GM23338 (cell line): ENCODE measurements at regions not wholly inside any gene's neighbourhood (a gene's known extent, or its start where the extent isn't known, plus 50 kb on each side); places are given as distances from the start of the nearest gene placed in this dataset.

Experiments
- ATAC-seq: fragments of 200-7000 bp; cut with Tn5 transposase; 3 replicates; pipeline ENCODE4 v1.9.1; 2020
- DNase-seq: peaks from one replicate; pipeline ENCODE4 v3.0.0-alpha.2; 2015; ENCODE audit warnings: low spot score
- H2AFZ ChIP-seq: fragments of 200-600 bp; sonication (generic); 2 replicates; pipeline ENCODE4 v1.8.0; 2016; ENCODE audit warnings: antibody characterized with exemption, mild to moderate bottlenecking, moderate library complexity
- H3F3A ChIP-seq: fragments of 200-600 bp; sonication (generic); replicated peaks from 2 replicates; pipeline ENCODE4 v1.8.0; 2017; ENCODE audit warnings: antibody characterized with exemption, mixed run types, low read depth
- H3K27ac ChIP-seq: fragments of 200-600 bp; sonication (generic); 2 replicates; pipeline ENCODE4 v1.6.1; 2016; ENCODE audit warnings: low read depth
- H3K27me3 ChIP-seq: fragments of 200-600 bp; sonication (generic); 2 replicates; pipeline ENCODE4 v1.8.0; 2016; ENCODE audit warnings: mild to moderate bottlenecking, mixed run types, moderate library complexity; ENCODE audit not compliant: insufficient read depth
- H3K36me3 ChIP-seq: fragments of 200-600 bp; sonication (generic); 2 replicates; pipeline ENCODE4 v1.8.0; 2016; ENCODE audit warnings: mild to moderate bottlenecking; ENCODE audit not compliant: insufficient read depth
- H3K4me1 ChIP-seq: fragments of 200-600 bp; sonication (generic); 2 replicates; pipeline ENCODE4 v1.8.0; 2016; ENCODE audit warnings: mild to moderate bottlenecking, moderate library complexity; ENCODE audit not compliant: insufficient read depth
- H3K4me2 ChIP-seq: fragments of 200-600 bp; sonication (generic); 2 replicates; pipeline ENCODE4 v1.7.1; 2017; ENCODE audit warnings: mixed run types
- H3K4me3 ChIP-seq: fragments of 200-600 bp; sonication (generic); 2 replicates; pipeline ENCODE4 v1.6.1; 2016; ENCODE audit warnings: mixed run types
- H3K79me2 ChIP-seq: fragments of 200-600 bp; sonication (generic); replicated peaks from 2 replicates; pipeline ENCODE4 v1.8.0; 2017; ENCODE audit warnings: mild to moderate bottlenecking; ENCODE audit not compliant: insufficient read depth
- H3K9me2 ChIP-seq: fragments of 200-600 bp; sonication (generic); 2 replicates; pipeline ENCODE4 v1.8.0; 2017; ENCODE audit not compliant: insufficient read depth
- H4K20me1 ChIP-seq: fragments of 200-600 bp; sonication (generic); replicated peaks from 2 replicates; pipeline ENCODE4 v1.8.0; 2017; ENCODE audit warnings: mild to moderate bottlenecking; ENCODE audit not compliant: insufficient read depth
- H3K27ac Mint-ChIP-seq: 2 replicates; pipeline ENCODE4 v1.8.0; 2020; ENCODE audit warnings: inconsistent platforms, mild to moderate bottlenecking, moderate library complexity, mixed read lengths
- H3K27me3 Mint-ChIP-seq: 3 replicates; pipeline ENCODE4 v1.8.0; 2022; ENCODE audit warnings: low read depth, mild to moderate bottlenecking, moderate library complexity, mixed read lengths, inconsistent platforms; ENCODE audit not compliant: insufficient read depth, poor library complexity
- H3K36me3 Mint-ChIP-seq: 3 replicates; pipeline ENCODE4 v1.8.0; 2021; ENCODE audit warnings: low read depth, mild to moderate bottlenecking, inconsistent platforms, moderate library complexity, mixed read lengths
- H3K4me1 Mint-ChIP-seq: 3 replicates; pipeline ENCODE4 v1.8.0; 2020; ENCODE audit warnings: mild to moderate bottlenecking, inconsistent platforms, mixed read lengths
- H3K4me3 Mint-ChIP-seq: 3 replicates; pipeline ENCODE4 v1.8.0; 2021; ENCODE audit warnings: moderate library complexity, mild to moderate bottlenecking, inconsistent platforms, mixed read lengths
- H3K9me3 Mint-ChIP-seq: 3 replicates; pipeline ENCODE4 v1.8.0; 2020; ENCODE audit warnings: moderate library complexity, mild to moderate bottlenecking, inconsistent platforms, mixed read lengths
- ETS1 ChIP-seq: IDR thresholded peaks from 2 replicates; pipeline ENCODE4 v1.6.1; 2016; ENCODE audit warnings: antibody characterized with exemption
- EZH2phosphoT487 ChIP-seq: fragments of 200-600 bp; sonication (generic); IDR thresholded peaks from one replicate; pipeline ENCODE4 v1.8.1; 2018; ENCODE audit warnings: antibody characterized with exemption; ENCODE audit not compliant: unreplicated experiment
- NANOG ChIP-seq: IDR thresholded peaks from 2 replicates; pipeline ENCODE4 v1.6.1; 2016; ENCODE audit warnings: antibody characterized with exemption, borderline replicate concordance
- POLR2AphosphoS5 ChIP-seq: IDR thresholded peaks from 2 replicates; pipeline ENCODE4 v1.6.1; 2016; ENCODE audit warnings: antibody characterized with exemption, low read depth
- ZNF114 ChIP-seq: fragments of 250-450 bp; sonication (Bioruptor Pico); IDR thresholded peaks from 2 replicates; pipeline ENCODE4 v1.5.0; 2020; ENCODE audit warnings: mild to moderate bottlenecking, moderate library complexity
- ZNF331 ChIP-seq: fragments of 250-450 bp; sonication (Bioruptor Pico); IDR thresholded peaks from 2 replicates; pipeline ENCODE4 v1.5.0; 2020; ENCODE audit warnings: low read depth, mild to moderate bottlenecking, moderate library complexity
- ZNF462 ChIP-seq: fragments of 250-450 bp; sonication (Bioruptor Pico); IDR thresholded peaks from 2 replicates; pipeline ENCODE4 v1.5.0; 2020; ENCODE audit warnings: mild to moderate bottlenecking, moderate library complexity

GRCh38 chr4:54414545-54414944, 185.5 kb downstream of the PDGFRA start (continued):
- no peak for TF ChIP-seq ZNF462 (CRISPR knock-in tag)

- Mint-ChIP-seq H3K9me3 (peaks cover 33% of the 10 kb centered on the region; the same call in 2 of the 3 replicates), H3K4me1 (peaks cover 13% of the 10 kb centered on the region; the same call in 2 of the 3 replicates), H3K36me3 (peaks cover 19% of the 10 kb centered on the region; the same call in 2 of the 3 replicates), H3K4me3 (no peak overlapping the region), H3K27ac (no peak overlapping the region), H3K27me3 (no peaks in the 10 kb centered on the region)
- Histone ChIP-seq H3K9me2 (0 out of 2 replicates have a peak, but pooled peaks cover 4% of the 10 kb centered on the region), H3F3A (no peaks in the 10 kb centered on the region), H3K4me1 (no peaks in the 10 kb centered on the region), H3K27me3 (no peaks in the 10 kb centered on the region), H3K4me2 (no peak overlapping the region), H4K20me1 (no peaks in the 10 kb centered on the region), H3K79me2 (no peaks in the 10 kb centered on the region), H3K36me3 (no peaks in the 10 kb centered on the region), H3K4me3 (no peak overlapping the region), H3K27ac (no peak overlapping the region), H2AFZ (no peak overlapping the region)
- no peak for DNase-seq
- ATAC-seq = no peak
- no peak for TF ChIP-seq ZNF331 (CRISPR knock-in tag)
- TF ChIP-seq POLR2AphosphoS5 = no peak
- TF ChIP-seq EZH2phosphoT487 = no peak
- TF ChIP-seq ZNF114 = no peak
- TF ChIP-seq ETS1 = no peak
- no peak for TF ChIP-seq ZNF462 (CRISPR knock-in tag)
- TF ChIP-seq NANOG = no peak
These were observed 188.4 kb downstream of the PDGFRA start for GRCh38 chr4:54417476-54417875.
